Activated gamma-delta T cell (primary cell): ENCODE measurements at regions not wholly inside any gene's neighbourhood (a gene's known extent, or its start where the extent isn't known, plus 50 kb on each side); places are given as distances from the start of the nearest gene placed in this dataset.

Source experiments
- DNase-seq: peaks from one replicate; lab custom pipeline; 2025; lab: John Stamatoyannopoulos, UW

- DNase-seq: no peak
Measured at GRCh38 chr2:59734743-59735142, 818.7 kb downstream of the BCL11A start.

- no peak for DNase-seq
Measured at GRCh38 chr2:59733970-59734369, 819.5 kb downstream of the BCL11A start.

GRCh38 chr2:59733567-59733930, 819.9 kb downstream of the BCL11A start:
- no peak for DNase-seq

GRCh38 chr2:59732871-59733566, 820.4 kb downstream of the BCL11A start:
- no peak for DNase-seq

- DNase-seq: no peak
Measured at GRCh38 chr2:59727121-59727590, 826.3 kb downstream of the BCL11A start.

- no peak for DNase-seq
Measured at GRCh38 chr2:59726228-59727120, 827.0 kb downstream of the BCL11A start.

DNA sequence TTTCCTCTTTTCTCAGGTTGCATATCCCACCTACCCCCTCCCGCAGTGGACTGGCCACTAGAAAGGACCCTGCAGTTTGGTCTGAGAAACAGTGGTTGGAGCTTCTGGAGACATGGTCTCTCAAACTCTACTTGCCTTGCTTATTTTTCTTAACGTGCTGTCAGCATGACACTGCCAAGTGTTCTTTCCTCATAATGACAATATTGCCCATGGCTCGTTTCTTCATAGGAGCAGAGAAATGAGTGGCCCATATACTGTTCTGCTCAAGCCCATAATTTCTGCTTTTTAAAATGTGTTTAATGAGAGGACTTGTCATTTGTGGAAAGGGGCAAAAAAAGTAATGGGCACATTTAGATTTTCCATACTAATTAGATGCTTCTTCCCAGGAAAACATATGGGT, 828.7 kb downstream of the BCL11A start:
- no peak for DNase-seq

DNA sequence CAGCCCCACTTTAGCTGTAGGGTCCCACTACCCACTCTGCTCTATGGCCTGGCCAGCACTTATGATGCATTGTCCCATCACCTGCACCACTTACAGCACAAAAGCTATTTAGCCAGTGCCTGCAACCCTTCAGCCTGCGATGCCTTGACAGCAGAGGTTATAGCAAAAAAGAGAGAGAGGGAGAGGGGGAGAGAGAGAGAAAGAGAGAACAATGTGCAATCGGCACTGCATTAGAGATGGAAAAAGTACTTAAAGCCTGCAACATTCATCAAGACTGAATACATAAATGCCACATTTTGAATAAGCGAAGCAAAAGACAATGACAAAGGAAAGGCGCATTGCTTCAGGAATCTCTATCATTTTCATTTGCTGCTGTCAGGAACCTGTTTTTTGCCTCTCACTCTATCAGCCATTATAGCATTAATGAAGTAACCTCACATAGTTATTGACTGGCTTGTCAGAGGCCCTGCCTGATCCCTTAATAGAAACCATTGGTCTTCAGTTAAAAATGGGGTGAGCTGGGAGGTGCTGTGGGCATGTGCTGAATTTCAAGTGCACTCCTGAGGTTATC, 833.1 kb downstream of the BCL11A start:
- DNase-seq: no peak

DNA sequence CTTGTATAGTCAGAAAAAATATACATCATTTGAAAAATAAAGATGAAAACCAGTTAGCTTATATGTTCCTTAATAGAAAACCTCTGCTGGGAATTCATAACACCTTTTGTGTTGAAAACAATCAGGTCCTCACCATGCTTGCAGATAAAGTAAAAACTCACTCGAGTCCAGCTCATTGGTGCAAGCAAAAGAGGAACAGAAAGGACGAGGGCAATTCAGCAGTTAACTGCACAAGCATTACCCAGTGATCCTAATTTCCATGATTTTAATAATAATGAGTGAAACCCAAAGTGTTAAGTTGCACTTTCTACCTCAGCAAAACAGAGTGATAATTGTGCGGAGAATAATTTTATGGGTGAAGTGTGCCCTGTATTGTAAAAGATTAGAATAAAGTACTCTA, 839.9 kb downstream of the BCL11A start:
- DNase-seq: no peak

DNA sequence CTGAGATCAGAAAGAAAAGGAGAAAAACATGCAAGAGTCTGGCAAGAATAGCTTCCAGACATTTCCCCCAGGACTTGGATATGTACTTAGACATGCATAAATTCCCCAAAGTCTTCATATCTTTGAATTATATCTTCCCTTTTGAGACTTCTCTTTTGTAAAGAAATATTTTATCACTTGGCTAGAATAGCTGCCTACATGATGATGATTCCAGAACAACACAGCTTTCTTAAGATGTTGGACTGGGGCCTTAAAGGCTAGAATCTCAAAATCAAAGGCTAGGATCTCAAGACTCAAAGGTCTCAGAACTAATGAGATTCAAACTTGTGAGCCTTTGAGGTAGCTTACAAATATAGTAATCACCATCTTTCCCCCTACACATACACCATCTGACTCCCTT, 842.3 kb downstream of the BCL11A start:
- DNase-seq: no peak

DNA sequence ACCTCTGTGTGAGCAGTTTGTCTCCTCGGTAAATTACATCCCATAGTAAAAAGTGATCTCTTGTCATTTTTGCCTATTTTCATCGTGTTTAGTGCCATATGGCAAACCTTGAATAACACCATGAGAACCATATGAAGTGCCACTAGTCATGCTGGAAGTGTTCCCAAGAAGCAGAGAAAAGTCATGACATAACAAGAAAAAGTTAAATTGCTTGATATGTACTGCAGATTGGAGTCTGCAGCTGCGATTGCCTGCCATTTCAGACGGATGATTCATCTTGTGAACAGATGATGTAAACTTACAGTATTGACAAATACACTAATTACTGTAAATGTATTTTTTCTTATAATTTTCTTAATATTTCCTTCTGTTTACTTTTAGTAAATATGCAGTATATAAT, 846.7 kb downstream of the BCL11A start:
- no peak for DNase-seq

DNA sequence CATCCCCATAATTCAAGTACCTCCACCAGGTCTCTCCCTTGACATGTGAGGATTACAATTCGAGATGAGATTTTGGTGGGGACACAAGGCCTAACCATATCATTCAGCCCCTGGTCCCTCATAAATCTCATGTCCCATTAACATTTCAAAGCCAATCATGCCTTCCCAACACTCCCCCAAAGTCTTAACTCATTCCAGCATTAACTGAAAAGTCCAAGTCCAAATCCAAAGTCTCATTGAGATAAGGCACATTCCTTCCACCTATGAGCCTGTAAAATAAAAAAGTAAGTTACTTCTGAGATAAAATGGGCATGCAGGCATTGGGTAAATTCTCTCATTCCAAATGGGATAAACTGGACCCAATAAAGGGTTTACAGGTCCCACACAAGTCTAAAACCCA, 849.7 kb downstream of the BCL11A start:
- no peak for DNase-seq

- no peak for DNase-seq
Measured at GRCh38 chr2:59702026-59702425, 851.4 kb downstream of the BCL11A start.

DNA sequence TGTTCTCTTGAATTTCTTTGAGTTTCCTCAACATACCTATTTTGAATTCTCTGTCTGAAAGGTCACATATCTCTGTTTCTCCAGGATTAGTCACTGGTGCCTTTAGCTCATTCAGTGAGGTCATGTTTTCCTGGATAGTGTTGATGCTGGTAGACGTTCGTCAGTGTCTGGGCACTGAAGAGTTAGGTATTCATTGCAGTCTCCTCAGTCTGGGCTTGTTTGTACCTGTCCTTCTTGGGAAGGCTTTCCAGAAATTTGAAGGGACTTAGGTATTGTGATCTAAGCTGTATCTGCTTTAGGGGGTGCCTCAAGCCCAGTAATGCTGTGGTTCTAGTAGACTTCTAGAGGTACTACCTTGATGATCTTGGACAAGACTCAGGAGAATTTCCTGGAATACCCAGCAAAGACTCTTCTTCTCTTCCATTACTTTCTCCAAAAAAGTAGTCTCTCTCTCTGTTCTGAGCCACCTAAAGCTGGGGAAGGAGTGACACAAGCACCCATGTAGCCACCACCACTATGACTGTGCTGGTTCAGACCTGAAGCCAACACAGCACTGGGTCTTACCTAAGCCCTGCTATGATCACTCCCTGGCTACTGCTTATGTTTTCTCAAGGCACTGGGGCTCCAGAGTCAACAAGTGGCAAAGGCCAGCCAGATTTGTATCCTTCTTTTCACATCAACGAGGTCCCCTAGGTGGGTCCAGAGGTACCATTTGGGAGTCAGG, 852.0 kb downstream of the BCL11A start:
- DNase-seq: no peak

DNA sequence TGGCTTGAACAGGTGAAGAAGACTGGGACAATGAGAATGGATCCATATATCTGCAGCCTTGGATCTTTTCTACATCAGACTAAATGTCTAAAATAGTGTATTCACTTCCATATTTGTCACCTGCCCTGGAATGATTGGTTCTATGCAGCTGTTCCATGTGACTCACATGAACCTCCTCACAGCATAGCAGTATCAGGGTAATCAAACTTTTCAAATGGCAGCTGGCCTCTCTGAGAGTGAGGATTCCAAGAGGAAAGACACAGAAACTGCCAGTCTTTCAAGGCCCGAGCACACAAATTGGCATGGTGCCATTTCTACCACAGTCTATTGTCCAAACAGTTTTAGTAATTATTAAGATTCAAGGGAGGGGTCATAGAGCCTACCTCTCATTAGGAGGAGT, 859.3 kb downstream of the BCL11A start:
- no peak for DNase-seq

GRCh38 chr2:59693231-59693959, 860.1 kb downstream of the BCL11A start:
- DNase-seq: no peak

- no peak for DNase-seq
Measured at GRCh38 chr2:59691518-59692190, 861.8 kb downstream of the BCL11A start.

GRCh38 chr2:59690849-59691248, 862.6 kb downstream of the BCL11A start:
- DNase-seq: no peak

DNA sequence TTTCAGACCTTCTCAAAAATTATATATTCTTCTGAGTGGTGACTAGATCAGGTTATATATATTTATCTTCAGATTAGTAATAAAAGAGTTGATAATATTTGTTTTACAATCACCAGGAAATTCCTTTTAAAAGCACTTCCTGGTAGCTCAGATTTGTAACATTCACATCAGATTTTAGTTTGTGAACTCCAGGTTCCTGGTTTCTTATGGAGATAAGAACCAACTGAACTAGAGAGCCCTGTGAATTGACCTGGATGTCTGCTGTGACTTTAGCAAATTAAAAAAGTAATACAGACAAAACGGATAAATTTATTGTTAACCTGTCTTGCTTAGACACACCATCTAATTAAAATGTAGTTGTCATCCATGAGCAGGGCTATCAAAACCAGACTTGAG, 868.7 kb downstream of the BCL11A start:
- DNase-seq: no peak

DNA sequence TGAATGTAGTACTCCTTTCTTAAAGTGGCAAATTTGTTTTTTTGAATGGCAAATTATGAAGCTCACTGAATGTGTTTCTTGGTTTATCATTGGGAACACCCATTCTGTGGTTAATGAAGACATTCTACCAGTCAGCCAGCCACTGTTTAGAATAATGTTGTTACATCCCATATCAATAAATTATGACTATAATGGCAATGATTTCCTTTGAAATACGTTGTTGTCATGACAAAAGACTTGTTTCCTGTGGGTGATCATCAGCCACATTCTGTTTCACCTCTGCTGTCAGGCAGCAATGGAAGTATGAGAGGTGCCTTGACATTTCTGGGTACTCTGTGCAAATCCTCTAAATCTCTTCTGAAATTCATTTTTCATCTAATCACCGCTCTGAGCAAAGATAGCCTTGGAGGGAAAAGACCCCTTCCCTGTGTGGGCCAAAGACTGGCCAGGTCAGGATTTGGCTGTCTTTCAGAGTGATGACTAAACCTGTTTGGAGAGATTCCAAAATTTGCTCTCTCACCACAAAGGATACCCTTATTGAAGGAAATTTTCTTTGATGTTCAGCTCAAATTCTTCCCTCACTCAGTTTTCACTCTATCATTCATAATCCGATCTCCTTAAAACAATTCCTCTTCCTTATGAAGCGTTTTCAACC, 869.2 kb downstream of the BCL11A start:
- no peak for DNase-seq
